Left ventricle myocardium inferior (tissue), 1 donor: ENCODE measurements at regions not wholly inside any gene's neighbourhood (a gene's known extent, or its start where the extent isn't known, plus 50 kb on each side); places are given as distances from the start of the nearest gene placed in this dataset.

ENCODE experiments used
- DNase-seq: peaks from one replicate; pipeline ENCODE4 v3.0.0-alpha.2; 2020
- H3K27ac ChIP-seq: fragments of 200-600 bp; replicated peaks from 2 replicates; pipeline ENCODE4 v1.8.0; 2021
- H3K27me3 ChIP-seq: fragments of 200-600 bp; 2 replicates; pipeline ENCODE4 v1.8.0; 2021; ENCODE audit warnings: low read depth
- H3K36me3 ChIP-seq: fragments of 200-600 bp; 2 replicates; pipeline ENCODE4 v1.8.0; 2021
- H3K4me1 ChIP-seq: fragments of 200-600 bp; 2 replicates; pipeline ENCODE4 v1.8.0; 2021
- H3K4me3 ChIP-seq: fragments of 200-600 bp; 2 replicates; pipeline ENCODE4 v1.8.0; 2021; ENCODE audit warnings: mild to moderate bottlenecking, moderate library complexity
- H3K9me3 ChIP-seq: fragments of 200-600 bp; replicated peaks from 2 replicates; pipeline ENCODE4 v1.8.0; 2021
- CTCF ChIP-seq: fragments of 200-600 bp; IDR thresholded peaks from 2 replicates; pipeline ENCODE4 v1.8.0; 2021; ENCODE audit warnings: antibody characterized with exemption, mild to moderate bottlenecking, borderline replicate concordance
- intact Hi-C: fragments of 100-400 bp; cut with micrococcal nuclease; formaldehyde crosslinking; loops from one replicate; pipeline ENCODE4 v1.11.0; 2022
- donor health status: DM: no; HTN: yes; CAD: no; lungs with severe emphysema.

GRCh38 chr18:33901894-33902512 lies 322.7 kb downstream of the NOL4 start:
- intact Hi-C loops = no loop called here
- Histone ChIP-seq H3K4me1 (no peaks in the 10 kb centered on the region), H3K36me3 (no peaks in the 10 kb centered on the region)

GRCh38 chr18:33900638-33901037 lies 322.6 kb downstream of the ASXL3 start:
- DNase-seq = no peak
- H3K4me3 ChIP-seq = no peak overlapping the region
- H3K9me3 ChIP-seq = peaks cover 39% of the 10 kb centered on the region
- no peaks in the 10 kb centered on the region for H3K27me3 ChIP-seq
- intact Hi-C loops = no loop called here
- no peak for TF ChIP-seq CTCF
- H3K36me3 ChIP-seq = no peaks in the 10 kb centered on the region
- H3K4me1 ChIP-seq = no peaks in the 10 kb centered on the region
- no peak overlapping the region for H3K27ac ChIP-seq

More at GRCh38 chr18:33901894-33902512, 322.7 kb downstream of the NOL4 start:
- no peak overlapping the region for H3K27ac ChIP-seq
- DNase-seq = no peak
- peaks cover 39% of the 10 kb centered on the region for H3K9me3 ChIP-seq
- no peak for TF ChIP-seq CTCF
- no peak overlapping the region for H3K4me3 ChIP-seq
- no peaks in the 10 kb centered on the region for H3K27me3 ChIP-seq

- intact Hi-C loops = no loop called here
- DNase-seq = no peak
- no peaks in the 10 kb centered on the region for H3K4me1 ChIP-seq
These were observed 320.4 kb downstream of the ASXL3 start for GRCh38 chr18:33898427-33898826.

GRCh38 chr18:33878213-33878612 lies 300.2 kb downstream of the ASXL3 start:
- no peak for DNase-seq
- Histone ChIP-seq H3K4me3 (no peak overlapping the region), H3K27me3 (no peaks in the 10 kb centered on the region), H3K36me3 (no peaks in the 10 kb centered on the region), H3K9me3 (peaks cover 3% of the 10 kb centered on the region), H3K4me1 (no peaks in the 10 kb centered on the region), H3K27ac (no peak overlapping the region)
- TF ChIP-seq CTCF = no peak
- intact Hi-C loops = no loop called here

More at GRCh38 chr18:33898427-33898826, 320.4 kb downstream of the ASXL3 start:
- no peak overlapping the region for H3K4me3 ChIP-seq
- no peaks in the 10 kb centered on the region for H3K27me3 ChIP-seq
- peaks cover 21% of the 10 kb centered on the region for H3K9me3 ChIP-seq
- TF ChIP-seq CTCF = no peak
- no peak overlapping the region for H3K27ac ChIP-seq
- no peaks in the 10 kb centered on the region for H3K36me3 ChIP-seq

GRCh38 chr18:33875029-33875565 lies 297.1 kb downstream of the ASXL3 start:
- Histone ChIP-seq H3K36me3 (no peaks in the 10 kb centered on the region), H3K27me3 (no peaks in the 10 kb centered on the region), H3K27ac (no peak overlapping the region), H3K4me3 (no peak overlapping the region), H3K4me1 (no peaks in the 10 kb centered on the region), H3K9me3 (no peaks in the 10 kb centered on the region)
- intact Hi-C loops = no loop called here
- no peak for DNase-seq
- no peak for TF ChIP-seq CTCF
